Spleen (tissue), 7 donors: ENCODE measurements at regions not wholly inside any gene's neighbourhood (a gene's known extent, or its start where the extent isn't known, plus 50 kb on each side); places are given as distances from the start of the nearest gene placed in this dataset.

ENCODE experiments used
- CTCF ChIP-seq, 11 experiments: fragments of 200-600 bp in 7 of 11; fragments of 450-650 bp in 4 of 11; sonication (generic) in 4 of 11; IDR thresholded peaks in 8 of 11; conservative IDR thresholded peaks in 3 of 11; 1 replicate in 7 of 11; 2 replicates in 4 of 11; pipeline versions ENCODE4 v1.4.0 to v1.8.0; 2016 to 2021; ENCODE audit warnings: antibody characterized with exemption in 11 of 11, inconsistent platforms in 4 of 11, mild to moderate bottlenecking in 1 of 11
- POLR2A ChIP-seq, 3 donors: fragments of 450-650 bp; IDR thresholded peaks; one replicate each; pipeline ENCODE4 v1.5.1; 2017; ENCODE audit warnings: antibody characterized with exemption in 3 of 3, mild to moderate bottlenecking in 1 of 3
- POLR2AphosphoS5 ChIP-seq, 3 donors: sonication (generic); formaldehyde crosslinking; IDR thresholded peaks; one replicate each; pipeline ENCODE4 v1.5.1; 2017; ENCODE audit warnings: antibody characterized with exemption in 3 of 3
- donor health status: DM: no; HTN: no; CAD: no; lungs with moderate emphysema.
- donor health status: DM: no; HTN: no; CAD: no.
- donor health status: DM: no; HTN: no; CAD: no.

- TF ChIP-seq POLR2A (IDR thresholded peaks at IDR 0.05) (no peak), POLR2AphosphoS5 (IDR thresholded peaks at IDR 0.05) (no peak), CTCF (IDR thresholded peaks at IDR 0.05 in 8 of 11, conservative IDR thresholded peaks at IDR 0.05 in 3 of 11) (peak; percentile 56 to 80 (median 73))
Measured at GRCh38 chr9:7570107-7570720, 229.4 kb downstream of the DMAC1 start.
